BJ (cell line): ENCODE measurements at regions not wholly inside any gene's neighbourhood (a gene's known extent, or its start where the extent isn't known, plus 50 kb on each side); places are given as distances from the start of the nearest gene placed in this dataset.

Experiments used
- CTCF ChIA-PET: fragments of 350-600 bp; formaldehyde crosslinking; extraction: SDS; loops from one replicate; lab custom pipeline; 2021; ENCODE audit warnings: antibody characterized with exemption, inconsistent platforms; lab: Yijun Ruan, JAX
- POLR2A ChIA-PET: fragments of 300-600 bp; sonication (Branson Sonifier 250); formaldehyde crosslinking; extraction: SDS; loops from one replicate; lab custom pipeline; 2021; ENCODE audit warnings: antibody characterized with exemption; lab: Charles Lee
- DNase-seq: peaks from one replicate; pipeline ENCODE4 v3.0.0-alpha.2; 2011; ENCODE audit warnings: low read depth
- H3K27me3 ChIP-seq: 2 replicates; pipeline ENCODE4 v1.6.0; 2011; ENCODE audit warnings: low read length; ENCODE audit not compliant: control insufficient read depth, insufficient read depth
- H3K36me3 ChIP-seq: 2 replicates; pipeline ENCODE4 v1.5.1; 2011; ENCODE audit warnings: low read length; ENCODE audit not compliant: control insufficient read depth, insufficient read depth
- H3K4me3 ChIP-seq: 2 replicates; pipeline ENCODE4 v1.5.1; 2011; ENCODE audit warnings: low read depth, mild to moderate bottlenecking, control low read depth, low read length
- CTCF ChIP-seq: IDR thresholded peaks from 2 replicates; pipeline ENCODE4 v1.5.1; 2011; ENCODE audit warnings: low read depth, mild to moderate bottlenecking, control low read depth, inconsistent platforms, low read length, moderate library complexity; ENCODE audit not compliant: insufficient read depth

- TF ChIP-seq CTCF: no peak
- no peaks in the 10 kb centered on the region for H3K36me3 ChIP-seq
- ChIA-PET POLR2A (no interaction called here), CTCF (no interaction called here)
- H3K4me3 ChIP-seq: no peak overlapping the region
- no peak for DNase-seq
- no peaks in the 10 kb centered on the region for H3K27me3 ChIP-seq
These were observed 164.1 kb downstream of the TFAP2A start for GRCh38 chr6:10250655-10251220.

- Histone ChIP-seq H3K36me3 (no peaks in the 10 kb centered on the region), H3K27me3 (no peaks in the 10 kb centered on the region), H3K4me3 (no peak overlapping the region)
- ChIA-PET POLR2A (no interaction called here), CTCF (interaction anchor here (1.2 kb wide), 1 partner anchor 75 kb away, joined by 3 read pairs; no protein-coding TSS in a partner anchor)
- DNase-seq: peak; percentile 70
- TF ChIP-seq CTCF: peak; percentile 22; the same call in 1 of the 2 replicates
These were observed 166.5 kb downstream of the TFAP2A start for GRCh38 chr6:10248378-10248843.

- DNase-seq: peak; percentile 44
- no peak overlapping the region for H3K4me3 ChIP-seq
- H3K27me3 ChIP-seq: no peaks in the 10 kb centered on the region
- CTCF ChIA-PET: no interaction called here
- POLR2A ChIA-PET: interaction anchor here (0.5 kb wide), 1 partner anchor 14 kb away, joined by 4 read pairs; no protein-coding TSS in a partner anchor
- TF ChIP-seq CTCF: no peak
- no peaks in the 10 kb centered on the region for H3K36me3 ChIP-seq
These were observed 177.4 kb downstream of the TFAP2A start for GRCh38 chr6:10237298-10238038.

- CTCF ChIA-PET: no interaction called here
- no peak for TF ChIP-seq CTCF
- Histone ChIP-seq H3K27me3 (no peaks in the 10 kb centered on the region), H3K4me3 (no peak overlapping the region), H3K36me3 (no peaks in the 10 kb centered on the region)
- POLR2A ChIA-PET: no interaction called here
- DNase-seq: no peak
These were observed 179.5 kb downstream of the TFAP2A start for GRCh38 chr6:10235344-10235743.

GRCh38 chr6:10230531-10230930, 184.3 kb downstream of the TFAP2A start:
- POLR2A ChIA-PET: interaction anchor here (0.6 kb wide), 2 partner anchors 15 to 179 kb away, joined by 3 to 12 read pairs; no protein-coding TSS in a partner anchor
- CTCF ChIA-PET: no interaction called here

More at GRCh38 chr6:10230531-10230930, 184.3 kb downstream of the TFAP2A start:
- H3K4me3 ChIP-seq: no peak overlapping the region
- peak; percentile 14 for DNase-seq
- no peaks in the 10 kb centered on the region for H3K36me3 ChIP-seq
- TF ChIP-seq CTCF: no peak
- H3K27me3 ChIP-seq: no peaks in the 10 kb centered on the region
